Endothelial cell of umbilical vein (primary cell): ENCODE measurements at regions not wholly inside any gene's neighbourhood (a gene's known extent, or its start where the extent isn't known, plus 50 kb on each side); places are given as distances from the start of the nearest gene placed in this dataset.

Experiments
- BruUV-seq: library from RNA; stranded (reverse); fragments of 400-500 nt; replicated peaks from 2 replicates; lab custom pipeline; 2021; lab: Mats Ljungman, UMichigan
- CTCF ChIA-PET: fragments of 300-600, 350-600 bp; sonication (Branson Sonifier 250); formaldehyde crosslinking; loops from one replicate; lab custom pipeline; 2021; ENCODE audit warnings: antibody characterized with exemption, inconsistent platforms; lab: Charles Lee
- POLR2A ChIA-PET: fragments of 300-600, 350-600 bp; sonication (Branson Sonifier 250); formaldehyde crosslinking; loops from one replicate; lab custom pipeline; 2021; ENCODE audit warnings: antibody characterized with exemption, inconsistent platforms; lab: Charles Lee
- DNase-seq: peaks from one replicate; pipeline ENCODE4 v3.0.0-alpha.2; 2011; ENCODE audit warnings: low read depth, low spot score
- FAIRE-seq: peaks from 2 replicates; lab custom pipeline; 2011; peaks lifted over from hg19 to GRCh38; lab: Jason Lieb, UNC
- H2AFZ ChIP-seq: 2 replicates; pipeline ENCODE4 v1.6.0; 2012; ENCODE audit warnings: low read depth, low read length, control low read depth, inconsistent platforms
- H3K27ac ChIP-seq: 2 replicates; pipeline ENCODE4 v1.5.1; 2011; ENCODE audit warnings: low read depth, mild to moderate bottlenecking, control low read depth, low read length, moderate library complexity; ENCODE audit not compliant: insufficient read depth
- H3K27me3 ChIP-seq, 2 experiments: 2 replicates each; pipeline versions ENCODE4 v1.6.0 to v1.6.1; 2011; ENCODE audit warnings: low read length in 2 of 2, mixed read lengths in 1 of 2; ENCODE audit not compliant: control insufficient read depth in 2 of 2, insufficient read depth in 2 of 2
- H3K36me3 ChIP-seq, 2 experiments: 2 replicates in 1 of 2; 3 replicates in 1 of 2; pipeline ENCODE4 v1.5.1; 2011; ENCODE audit warnings: low read length in 2 of 2, mild to moderate bottlenecking in 1 of 2, moderate library complexity in 1 of 2; ENCODE audit not compliant: control insufficient read depth in 2 of 2, insufficient read depth in 2 of 2; ENCODE audit errors: extremely low read depth in 1 of 2
- H3K4me1 ChIP-seq: 3 replicates; pipeline ENCODE4 v1.5.1; 2011; ENCODE audit warnings: mild to moderate bottlenecking, low read length; ENCODE audit not compliant: control insufficient read depth, insufficient read depth; ENCODE audit errors: extremely low read depth
- H3K4me2 ChIP-seq: 2 replicates; pipeline ENCODE4 v1.6.1; 2011; ENCODE audit warnings: low read length, control low read depth, mixed read lengths; ENCODE audit not compliant: insufficient read depth
- H3K4me3 ChIP-seq, 3 experiments: fragments of 200-600 bp in 1 of 3; sonication (generic), shearing (Covaris generic) in 1 of 3; replicated peaks in 1 of 3; 2 replicates each; pipeline ENCODE4 v1.5.1; 2011 to 2016; ENCODE audit warnings: control low read depth in 3 of 3, low read length in 3 of 3, mild to moderate bottlenecking in 2 of 3, inconsistent platforms in 1 of 3, low read depth in 1 of 3, moderate library complexity in 1 of 3; ENCODE audit not compliant: insufficient read depth in 1 of 3
- H3K79me2 ChIP-seq: 2 replicates; pipeline ENCODE4 v1.6.0; 2012; ENCODE audit warnings: low read length, inconsistent platforms; ENCODE audit not compliant: control insufficient read depth, insufficient read depth
- H3K9ac ChIP-seq: replicated peaks from 2 replicates; pipeline ENCODE3; 2011; ENCODE audit warnings: low read length, control low read depth; ENCODE audit not compliant: insufficient read depth; ENCODE audit errors: extremely low read depth
- H3K9me1 ChIP-seq: replicated peaks from 3 replicates; pipeline ENCODE4 v1.6.0; 2011; ENCODE audit warnings: mild to moderate bottlenecking, low read length; ENCODE audit not compliant: control insufficient read depth, insufficient read depth; ENCODE audit errors: extremely low read depth
- H3K9me3 ChIP-seq: replicated peaks from 2 replicates; pipeline ENCODE4 v1.5.1; 2012; ENCODE audit warnings: low read length, inconsistent platforms; ENCODE audit not compliant: control insufficient read depth, insufficient read depth
- H4K20me1 ChIP-seq: replicated peaks from 2 replicates; pipeline ENCODE3; 2011; ENCODE audit warnings: mild to moderate bottlenecking, low read length; ENCODE audit not compliant: control insufficient read depth, insufficient read depth; ENCODE audit errors: extremely low read depth
- EZH2 ChIP-seq: IDR thresholded peaks from 2 replicates; pipeline ENCODE4 v1.6.1; 2012; ENCODE audit warnings: borderline replicate concordance, low read depth, mild to moderate bottlenecking, moderate library complexity, low read length, inconsistent platforms; ENCODE audit not compliant: severe bottlenecking
- FOS ChIP-seq: IDR thresholded peaks from 2 replicates; pipeline ENCODE4 v1.6.1; 2011; ENCODE audit warnings: mild to moderate bottlenecking, low read length, moderate library complexity, borderline replicate concordance; ENCODE audit not compliant: insufficient read depth
- GATA2 ChIP-seq: IDR thresholded peaks from 2 replicates; pipeline ENCODE4 v1.7.0; 2011; ENCODE audit warnings: low read depth, mild to moderate bottlenecking, moderate library complexity, mixed read lengths, low read length; ENCODE audit not compliant: insufficient read length, insufficient read depth
- JUN ChIP-seq: IDR thresholded peaks from 2 replicates; pipeline ENCODE4 v1.6.1; 2011; ENCODE audit warnings: borderline replicate concordance, low read depth; ENCODE audit not compliant: insufficient read length, insufficient read depth
- MAX ChIP-seq: IDR thresholded peaks from 2 replicates; pipeline ENCODE4 v1.6.1; 2011; ENCODE audit not compliant: insufficient read depth, insufficient read length
- MYC ChIP-seq: IDR thresholded peaks from one replicate; pipeline ENCODE4 v1.6.1; 2011; ENCODE audit warnings: mild to moderate bottlenecking, low read depth, low read length
- POLR2A ChIP-seq: IDR thresholded peaks from 2 replicates; pipeline ENCODE4 v1.6.1; 2012; ENCODE audit warnings: low read depth, mild to moderate bottlenecking, control low read depth, low read length
- POLR2AphosphoS5 ChIP-seq: IDR thresholded peaks from 2 replicates; pipeline ENCODE4 v1.6.1; 2012; ENCODE audit warnings: low read depth, mild to moderate bottlenecking, control low read depth, low read length, moderate library complexity; ENCODE audit not compliant: insufficient read depth
- dilution Hi-C: fragments of 300-500 bp; cut with MboI; formaldehyde crosslinking; loops from one replicate; pipeline ENCODE4 v1.15.0; 2019; ENCODE audit warnings: low sequenced_read_pairs; ENCODE audit not compliant: extremely low pct_ligation_motif_present
- intact Hi-C: fragments of 100-400 bp; cut with micrococcal nuclease; formaldehyde crosslinking; loops from one replicate; pipeline ENCODE4 v1.10.0; 2022
- TF ChIP-seq, protein P1 (sequence below), 2 donors: IDR thresholded peaks; 1 replicate in 1 of 2; 2 replicates in 1 of 2; pipeline ENCODE4 v1.5.1; 2011; ENCODE audit warnings: low read length in 2 of 2, mild to moderate bottlenecking in 2 of 2, moderate library complexity in 2 of 2, control low read depth in 1 of 2, inconsistent platforms in 1 of 2, low read depth in 1 of 2; ENCODE audit not compliant: insufficient read depth in 1 of 2; ENCODE audit errors: extremely low read depth in 1 of 2

GRCh38 chr1:113256348-113256729 is 134.0 kb upstream of the MAGI3 start:
- POLR2A ChIA-PET: no interaction called here
- Histone ChIP-seq H3K27ac (no peak overlapping the region), H3K79me2 (no peaks in the 10 kb centered on the region), H3K9me3 (no peaks in the 10 kb centered on the region), H3K4me3 (no peak overlapping the region), H3K4me2 (no peak overlapping the region), H3K4me1 (no peaks in the 10 kb centered on the region), H4K20me1 (no peaks in the 10 kb centered on the region), H3K36me3 (no peaks in the 10 kb centered on the region), H3K9ac (no peak overlapping the region), H3K9me1 (no peaks in the 10 kb centered on the region), H2AFZ (no peak overlapping the region), H3K27me3 (peaks cover 10 to 21% of the 10 kb centered on the region in 2 experiments)
- TF ChIP-seq FOS: no peak
- TF ChIP-seq MAX: no peak
- no peak for TF ChIP-seq POLR2A
- no peak for TF ChIP-seq MYC
- TF ChIP-seq, protein P1, sequence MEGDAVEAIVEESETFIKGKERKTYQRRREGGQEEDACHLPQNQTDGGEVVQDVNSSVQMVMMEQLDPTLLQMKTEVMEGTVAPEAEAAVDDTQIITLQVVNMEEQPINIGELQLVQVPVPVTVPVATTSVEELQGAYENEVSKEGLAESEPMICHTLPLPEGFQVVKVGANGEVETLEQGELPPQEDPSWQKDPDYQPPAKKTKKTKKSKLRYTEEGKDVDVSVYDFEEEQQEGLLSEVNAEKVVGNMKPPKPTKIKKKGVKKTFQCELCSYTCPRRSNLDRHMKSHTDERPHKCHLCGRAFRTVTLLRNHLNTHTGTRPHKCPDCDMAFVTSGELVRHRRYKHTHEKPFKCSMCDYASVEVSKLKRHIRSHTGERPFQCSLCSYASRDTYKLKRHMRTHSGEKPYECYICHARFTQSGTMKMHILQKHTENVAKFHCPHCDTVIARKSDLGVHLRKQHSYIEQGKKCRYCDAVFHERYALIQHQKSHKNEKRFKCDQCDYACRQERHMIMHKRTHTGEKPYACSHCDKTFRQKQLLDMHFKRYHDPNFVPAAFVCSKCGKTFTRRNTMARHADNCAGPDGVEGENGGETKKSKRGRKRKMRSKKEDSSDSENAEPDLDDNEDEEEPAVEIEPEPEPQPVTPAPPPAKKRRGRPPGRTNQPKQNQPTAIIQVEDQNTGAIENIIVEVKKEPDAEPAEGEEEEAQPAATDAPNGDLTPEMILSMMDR (IDR thresholded peaks at IDR 0.05; ENCODE audit: extremely low read depth in 1 of 2, insufficient read depth in 1 of 2, low read depth in 1 of 2, low read length in 2 of 2): no peak
- TF ChIP-seq POLR2AphosphoS5: no peak
- TF ChIP-seq GATA2: no peak
- no peak for TF ChIP-seq EZH2
- TF ChIP-seq JUN: no peak
- CTCF ChIA-PET: interaction anchor here (0.6 kb wide), 1 partner anchor 629 kb away, joined by 3 read pairs; no protein-coding TSS in a partner anchor
- dilution Hi-C loops (no loop called here), intact Hi-C loops (no loop called here)
- FAIRE-seq (no peak), DNase-seq (no peak)
- no TSS peak for BruUV-seq
